NCI-H1417 (cell line): ENCODE measurements at regions not wholly inside any gene's neighbourhood (a gene's known extent, or its start where the extent isn't known, plus 50 kb on each side); places are given as distances from the start of the nearest gene placed in this dataset.

ENCODE experiments used
- DNase-seq, 3 experiments: peaks; one replicate each; lab custom pipeline; 2025; lab: John Stamatoyannopoulos, UW

DNA sequence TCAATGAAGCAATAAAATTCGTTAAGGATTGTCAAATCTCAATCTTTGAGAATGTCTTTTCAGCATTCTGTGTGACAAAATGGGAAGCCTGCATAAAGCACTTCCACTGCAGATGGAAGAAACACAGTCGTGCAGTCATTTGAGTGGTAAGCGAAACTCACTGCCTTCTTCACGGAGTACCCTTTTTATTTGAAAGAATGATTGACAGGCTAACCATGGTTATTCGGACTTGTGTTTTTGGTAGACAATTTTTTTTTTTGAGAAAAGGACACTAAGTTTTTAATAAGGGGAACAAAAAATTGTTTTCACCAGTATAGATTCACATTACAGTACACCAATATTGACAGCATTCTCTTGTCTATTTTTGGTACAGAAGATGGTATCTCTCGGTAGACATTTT is 86.9 kb upstream of the MSX1 start:
- no peak for DNase-seq

DNA sequence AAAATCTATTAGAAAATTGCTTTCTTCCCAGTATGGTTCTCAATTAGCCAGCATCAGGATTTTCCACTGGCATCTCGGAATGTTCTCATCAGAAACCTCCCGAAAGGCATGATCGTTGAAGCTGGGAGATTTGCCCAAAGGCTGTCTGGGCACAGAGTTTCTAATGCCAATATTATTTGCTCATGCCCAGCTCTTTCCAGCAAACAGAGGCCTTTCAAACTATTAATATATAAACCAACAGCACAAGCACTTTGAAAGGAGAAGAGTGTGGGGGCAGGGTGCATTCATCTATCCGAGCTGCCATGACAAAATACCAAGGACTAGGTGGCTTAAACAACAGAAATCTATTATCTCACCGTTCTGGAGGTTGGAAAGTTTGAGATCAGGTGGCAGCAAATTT is 88.3 kb upstream of the MSX1 start:
- no peak for DNase-seq

DNA sequence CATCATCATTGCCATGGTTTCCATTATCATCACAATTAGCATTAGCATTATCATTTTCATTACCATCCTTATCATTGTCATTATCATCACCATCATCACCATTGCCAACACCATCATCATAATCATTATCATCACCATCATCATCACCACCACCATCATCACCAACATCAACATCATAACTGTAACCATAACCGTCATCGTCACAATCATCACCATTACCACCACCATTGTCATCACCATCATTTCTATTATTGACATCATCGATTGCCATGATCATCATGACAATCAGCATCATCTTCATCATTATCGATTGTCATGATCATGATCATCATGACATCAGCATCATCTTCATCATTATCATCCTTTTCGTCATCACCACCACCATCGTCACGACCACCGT is 88.9 kb upstream of the MSX1 start:
- no peak for DNase-seq

DNA sequence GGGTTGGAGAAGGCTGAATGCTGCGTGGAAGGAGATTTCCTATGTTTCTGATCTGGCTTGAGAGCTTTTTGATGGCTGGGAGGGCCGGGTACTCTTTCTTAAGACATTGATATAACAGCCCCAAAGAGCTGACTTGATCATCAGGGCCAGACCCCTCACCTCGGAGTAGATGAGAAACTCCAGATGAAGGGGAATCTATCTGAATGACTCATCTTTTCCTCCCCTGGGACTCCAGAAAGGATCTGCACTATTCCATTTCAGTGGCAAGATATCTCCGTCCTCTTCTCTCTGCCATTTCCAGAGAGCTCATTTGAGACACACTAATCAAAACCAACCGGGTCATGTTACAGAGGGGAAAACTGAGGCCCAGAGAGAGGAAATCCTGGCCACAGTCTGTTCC is 92.9 kb upstream of the MSX1 start:
- DNase-seq, result no peak

DNA sequence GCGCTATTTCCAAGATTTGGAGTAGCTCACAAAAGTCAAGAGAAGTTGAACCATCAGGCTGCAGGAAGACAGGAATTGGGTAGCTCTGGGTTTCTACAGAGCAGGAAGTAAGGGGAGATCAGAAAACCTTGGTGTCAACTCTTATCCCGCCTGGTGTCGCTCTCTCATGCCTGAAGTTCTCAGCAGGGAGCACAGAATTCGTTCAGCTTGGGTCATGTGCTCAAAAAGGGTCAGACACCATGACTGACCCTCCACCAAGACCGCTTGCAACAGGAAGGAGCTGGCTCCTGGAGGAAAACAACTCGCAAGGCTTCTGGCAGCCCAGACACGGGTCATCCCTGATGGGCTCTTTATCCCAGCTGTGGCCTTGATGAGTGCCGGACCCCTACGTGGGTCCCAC is 93.7 kb upstream of the MSX1 start:
- DNase-seq, result no peak

DNA sequence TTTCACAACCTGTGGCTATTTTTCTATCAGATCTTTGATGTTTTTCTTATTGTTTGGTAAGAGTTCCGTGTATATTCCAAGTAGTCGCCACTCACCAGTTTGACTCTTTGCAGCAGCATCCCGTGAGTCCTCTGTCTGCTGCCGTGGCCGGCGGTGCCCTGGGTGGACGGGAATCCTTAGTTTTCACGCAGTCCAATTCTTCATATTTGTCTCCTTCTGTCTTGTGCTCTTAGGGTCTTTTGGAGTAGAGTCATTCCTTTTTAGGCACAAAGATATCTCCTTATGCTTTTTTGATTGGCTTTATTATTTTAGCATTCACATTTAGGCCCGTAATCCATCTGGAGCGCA is 94.9 kb upstream of the MSX1 start:
- DNase-seq, result no peak

DNA sequence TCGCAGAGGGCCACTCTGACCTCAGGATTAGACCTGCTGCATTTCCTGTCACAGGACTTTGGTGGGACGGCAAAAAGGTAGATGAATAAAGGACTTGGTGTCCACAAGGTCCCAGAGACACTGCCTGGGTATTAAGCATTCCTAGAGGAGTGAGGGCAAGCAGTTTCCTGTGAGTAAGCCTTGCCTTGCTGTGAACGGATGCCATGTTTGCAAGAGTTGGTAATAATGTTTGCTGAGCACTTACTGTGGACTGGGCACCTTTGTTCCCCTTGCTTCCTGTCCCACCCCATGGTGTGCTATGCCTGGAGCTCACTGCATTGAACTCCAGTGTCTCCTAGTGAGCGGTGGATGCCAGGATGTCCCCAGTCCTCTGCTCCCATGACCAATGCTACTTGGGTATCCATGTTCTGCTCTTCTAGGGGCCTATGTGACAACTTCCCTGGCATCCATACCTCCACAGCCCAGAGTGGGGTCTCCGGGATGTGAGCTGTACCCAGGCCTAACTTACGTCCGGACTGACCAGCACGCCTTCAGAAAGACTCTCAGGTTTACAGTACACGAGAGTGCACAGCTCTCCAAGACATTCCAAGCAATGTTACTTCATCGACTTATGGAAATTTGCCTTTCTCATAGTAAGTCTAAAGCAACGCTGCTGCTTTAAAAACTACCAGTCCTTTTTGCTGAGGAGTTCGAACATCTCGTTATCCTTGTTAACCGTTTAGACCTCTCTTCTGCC is 95.5 kb upstream of the MSX1 start:
- no peak for DNase-seq

DNA sequence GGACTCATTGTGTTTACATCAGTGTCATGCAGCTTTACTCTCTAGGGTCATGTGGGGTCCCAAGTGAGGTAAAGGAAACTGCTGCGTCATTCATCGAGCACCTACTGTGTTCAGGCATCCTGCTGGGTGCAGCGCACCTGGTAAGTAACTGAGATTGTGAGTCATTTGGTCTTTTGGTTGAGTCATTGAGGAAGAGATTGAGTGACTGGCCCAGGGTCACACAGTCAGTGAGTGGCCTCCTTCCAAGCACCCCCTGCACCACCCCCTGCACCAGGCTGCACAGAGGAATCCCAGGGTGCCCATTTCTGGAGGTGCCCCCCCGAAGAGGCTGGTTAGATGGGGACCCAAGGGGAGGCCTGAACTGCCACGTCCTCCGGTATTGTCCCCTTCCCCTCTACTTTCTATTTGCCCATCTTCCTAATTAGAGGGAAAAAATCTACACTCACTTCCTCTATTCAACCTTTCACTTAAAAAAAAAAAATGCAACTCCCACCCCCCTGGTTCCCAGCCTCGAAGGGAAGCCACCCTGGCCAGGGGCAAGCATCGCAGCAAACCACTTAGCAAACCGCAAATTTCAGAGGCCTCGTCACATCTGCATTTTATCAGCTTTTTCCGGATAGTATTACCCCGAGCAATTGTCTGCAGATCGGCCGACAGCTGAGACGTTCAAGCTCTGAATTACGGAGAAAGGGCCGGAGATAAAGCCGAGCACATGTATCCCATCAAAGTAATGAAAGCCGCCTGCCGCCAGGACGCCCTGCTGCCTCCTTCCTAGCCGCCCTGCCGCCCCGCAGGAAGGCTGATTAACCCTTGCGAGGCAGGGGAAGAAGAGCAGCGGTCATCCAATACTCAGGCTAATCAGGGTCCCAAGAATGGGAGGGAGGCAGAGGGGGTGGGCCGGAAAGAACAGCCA is 96.3 kb upstream of the MSX1 start:
- DNase-seq, result no peak

DNA sequence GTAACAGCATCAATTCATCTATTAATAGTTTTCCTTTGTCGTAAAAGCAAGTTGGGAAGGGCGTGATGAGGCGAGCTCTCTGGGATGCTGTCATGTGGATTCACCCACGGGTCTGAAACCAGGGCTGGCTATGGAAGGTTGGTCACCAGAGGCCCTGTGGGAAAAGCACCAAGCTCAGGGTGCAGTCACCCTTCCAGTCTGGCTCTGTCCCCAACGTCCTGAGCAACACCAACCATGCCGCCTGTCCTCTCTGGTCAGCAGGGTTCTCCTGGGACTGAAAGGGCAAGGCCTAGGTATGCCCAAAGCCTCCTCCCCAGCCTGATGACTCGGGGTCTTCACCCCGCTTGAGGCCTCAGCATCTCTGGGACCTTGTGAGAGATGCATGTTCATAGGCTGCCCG is 97.2 kb upstream of the MSX1 start:
- DNase-seq, result no peak

DNA sequence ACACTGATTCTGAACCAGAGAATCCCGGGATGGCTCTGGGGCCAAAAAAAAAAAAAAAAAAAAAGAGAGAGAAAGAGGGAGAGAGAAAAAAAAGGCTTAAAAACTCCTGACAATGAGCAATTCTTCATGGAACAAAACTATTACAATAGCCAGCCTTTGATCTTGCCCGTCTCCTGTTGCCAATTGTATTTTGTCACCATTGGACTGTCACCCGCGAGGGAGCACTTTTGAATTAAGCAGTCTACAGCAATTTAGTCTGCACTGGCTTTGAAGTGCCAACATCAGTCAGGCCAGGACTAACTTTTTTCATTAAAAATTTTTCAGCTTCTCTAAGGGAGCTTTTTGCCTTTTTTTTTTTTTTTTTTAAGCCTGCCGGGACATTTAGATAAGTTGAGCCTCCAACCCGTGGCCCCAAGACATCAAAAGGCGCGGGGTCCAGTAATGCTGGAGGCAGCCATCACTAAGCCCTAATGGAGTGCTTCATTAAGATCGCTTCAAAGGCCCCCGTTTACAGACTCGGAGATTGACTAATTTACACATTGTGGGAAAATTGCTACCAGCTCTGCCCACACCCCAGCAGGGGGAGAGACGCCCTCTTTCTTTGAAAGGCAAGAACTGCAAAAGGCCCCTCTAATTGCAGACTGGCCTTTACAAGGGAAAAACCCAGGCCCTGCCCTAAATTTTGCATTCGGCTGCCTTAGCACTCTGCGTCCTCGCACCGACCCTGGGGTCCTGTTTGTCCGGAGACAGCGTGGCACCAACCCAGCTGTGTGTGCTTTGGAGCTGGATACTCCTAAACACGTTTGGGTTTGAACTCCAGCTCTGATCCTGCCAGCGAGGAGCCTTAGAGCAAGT is 98.1 kb upstream of the MSX1 start:
- DNase-seq, result peak in 1 of 3 experiments; percentile 2

DNA sequence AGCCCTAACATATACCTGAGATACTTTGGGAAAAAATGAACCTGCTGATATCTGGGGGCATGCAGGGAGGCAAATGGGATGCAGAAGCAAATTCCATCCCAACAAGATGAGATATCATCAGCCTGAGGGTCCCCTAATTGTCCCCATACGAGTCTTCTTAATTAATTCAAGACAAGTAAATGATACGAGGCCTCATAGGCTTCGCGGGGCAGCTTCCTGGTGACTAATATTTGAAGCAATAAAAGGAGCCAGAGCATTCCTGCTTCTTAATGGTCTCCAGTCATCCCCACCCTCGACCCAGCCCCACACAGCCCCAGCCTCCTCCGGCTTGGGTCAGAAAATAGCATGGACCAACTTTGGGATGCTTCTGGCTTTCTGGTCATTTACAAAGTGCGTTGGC is 99.6 kb upstream of the MSX1 start:
- DNase-seq, result no peak

DNA sequence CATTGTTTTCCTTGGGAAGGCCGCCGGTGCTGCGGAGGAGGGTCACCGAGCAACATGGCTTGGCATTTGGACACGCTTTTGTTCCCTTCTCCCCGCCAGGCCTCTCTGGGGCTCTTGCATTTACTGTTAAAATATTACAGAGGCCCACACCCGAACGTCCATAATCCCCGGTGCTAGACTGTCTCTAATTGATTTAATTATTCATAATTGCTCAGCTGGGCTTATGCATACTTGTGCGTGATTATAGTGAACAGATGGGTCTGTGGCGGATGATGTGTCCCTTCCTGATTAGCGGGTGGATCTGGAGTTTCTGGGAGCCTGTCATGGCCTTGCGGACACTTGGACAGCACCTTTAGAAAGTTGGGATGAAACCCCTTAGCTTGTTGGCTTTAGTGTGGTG is 100.2 kb upstream of the MSX1 start:
- peak in 1 of 3 experiments; percentile 10 for DNase-seq

DNA sequence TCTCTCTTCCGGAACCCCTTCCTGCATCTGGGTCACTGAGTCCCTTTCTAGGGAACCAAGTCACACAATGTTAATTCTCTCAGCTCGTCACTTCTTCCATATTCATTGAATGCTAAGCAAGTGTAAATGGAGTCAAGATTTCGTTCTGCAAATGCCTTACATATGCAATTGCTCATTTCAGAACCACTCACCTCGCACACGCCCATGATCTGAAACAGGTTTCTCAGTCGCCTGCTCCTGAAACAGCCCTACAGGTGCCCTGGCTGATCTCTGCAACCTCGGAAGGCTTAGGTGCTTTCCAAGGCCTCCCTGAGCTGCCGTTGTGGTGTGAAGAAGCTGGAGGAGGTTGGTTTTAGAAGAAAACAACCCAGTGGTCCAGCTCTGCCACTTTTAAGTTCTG is 100.8 kb upstream of the MSX1 start:
- DNase-seq, result no peak

DNA sequence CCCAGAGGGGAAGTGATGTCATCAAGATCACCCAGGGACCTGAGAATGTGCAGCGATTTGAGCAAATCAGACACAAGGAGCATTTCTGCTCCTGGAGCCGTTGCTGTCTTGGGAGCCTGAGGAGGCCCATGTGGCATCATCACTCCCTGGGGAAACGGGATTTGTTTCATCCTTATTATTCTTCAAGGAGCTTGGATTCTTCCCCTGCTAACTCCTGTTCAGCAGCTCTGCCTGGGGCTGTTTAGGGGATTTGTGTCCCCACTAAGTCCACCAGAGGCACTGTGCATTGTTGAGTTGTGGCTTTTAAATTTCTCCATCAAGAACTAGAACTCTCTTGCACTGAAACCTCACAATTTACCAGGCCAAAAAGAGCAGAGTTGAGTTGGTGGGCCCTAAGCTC is 104.2 kb upstream of the MSX1 start:
- DNase-seq, result no peak

DNA sequence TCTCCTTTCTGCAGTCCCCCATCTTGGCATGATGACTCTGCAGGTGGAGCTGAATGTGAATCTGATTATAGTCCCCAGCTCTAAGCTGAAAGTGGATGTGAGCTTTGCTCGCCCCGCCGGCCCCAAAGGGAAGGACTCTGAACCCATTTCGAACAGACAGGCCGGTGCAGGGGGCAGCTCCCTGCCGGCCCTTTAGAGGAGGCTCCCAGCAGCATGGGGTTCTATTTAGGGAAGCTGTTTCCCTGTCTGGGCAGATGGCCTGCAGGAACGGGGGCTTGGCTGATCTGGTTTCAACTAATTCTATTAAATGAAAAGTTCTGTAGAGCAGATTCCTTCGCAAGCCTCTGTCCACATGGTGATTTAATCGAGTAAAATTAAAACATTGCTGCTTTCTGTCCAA is 104.8 kb upstream of the MSX1 start:
- no peak for DNase-seq

DNA sequence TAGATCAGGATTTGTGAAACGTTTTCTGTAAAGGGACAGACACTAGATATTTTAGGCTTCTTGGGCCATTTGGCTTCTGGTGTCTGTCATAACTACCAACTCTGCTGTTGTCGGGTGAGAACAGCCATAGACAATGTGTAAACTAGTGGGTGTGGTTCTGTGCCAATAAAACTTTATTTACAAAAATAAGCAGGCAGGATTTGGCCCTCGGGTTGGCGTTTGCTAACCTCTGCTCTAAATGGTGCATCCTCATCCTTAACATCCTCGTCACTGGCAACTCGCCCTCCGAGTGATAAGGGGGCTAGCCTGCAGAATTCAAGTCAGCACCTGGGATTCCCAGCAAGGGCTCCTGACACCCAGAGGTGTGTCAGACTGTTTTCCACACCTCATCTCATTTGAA is 105.8 kb upstream of the MSX1 start:
- DNase-seq, result no peak

DNA sequence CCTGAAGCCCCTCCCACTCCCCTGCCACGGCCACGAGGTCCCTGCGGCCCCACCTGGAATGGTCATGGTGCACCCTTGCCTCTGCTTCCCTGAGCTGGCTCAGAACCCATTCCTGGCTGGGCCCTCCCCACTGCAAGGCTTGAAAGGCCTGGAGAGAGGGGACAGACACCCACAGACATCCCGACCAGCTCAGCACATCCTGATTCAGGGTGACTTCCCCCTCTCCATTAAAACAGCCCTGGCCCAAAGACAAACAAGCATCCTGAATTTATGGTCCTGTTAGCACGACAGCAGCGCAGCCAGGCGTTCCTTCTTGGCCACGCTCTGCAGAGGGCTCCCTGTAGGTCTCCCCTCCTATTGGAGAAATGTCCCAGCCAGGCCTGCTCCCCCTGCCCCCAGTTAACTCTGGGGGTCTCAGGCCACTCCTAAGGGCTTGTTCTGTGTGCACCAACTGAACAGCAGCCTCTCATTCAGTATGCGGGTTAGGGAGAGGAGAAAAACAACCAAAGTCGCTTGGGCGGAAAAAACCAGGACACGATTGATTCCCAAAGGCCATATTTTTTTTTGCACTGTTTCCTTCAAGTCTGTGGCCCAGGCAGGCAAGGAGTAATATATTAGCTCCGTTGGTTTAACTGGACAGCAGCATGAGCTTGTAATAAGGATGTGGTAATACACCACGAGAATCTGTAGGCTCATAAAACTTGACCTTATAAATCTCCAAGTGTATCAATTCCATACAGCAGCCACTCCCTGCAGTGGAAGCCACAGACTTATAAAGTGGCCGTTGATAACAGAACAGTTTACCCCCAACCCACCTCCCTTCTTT is 106.7 kb upstream of the MSX1 start:
- DNase-seq, result no peak

DNA sequence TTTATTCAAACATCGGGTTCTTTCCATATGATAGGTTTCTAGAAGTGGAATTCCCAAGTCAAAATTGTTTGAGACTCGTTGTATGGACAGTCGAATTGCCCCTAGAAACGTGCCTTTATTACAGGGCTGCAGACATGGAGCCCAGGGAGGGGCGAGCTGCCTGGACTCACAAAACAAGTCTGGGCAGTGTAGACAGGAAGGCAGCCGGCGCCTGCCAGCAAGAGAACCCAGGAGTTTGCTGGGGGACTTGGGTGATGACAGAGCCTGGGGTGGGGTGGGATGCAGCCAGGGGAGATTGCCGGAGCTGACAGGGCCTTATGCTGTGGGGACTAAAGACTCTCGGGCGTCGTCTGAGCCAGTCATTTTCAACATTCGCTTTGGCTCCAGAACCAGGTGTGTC is 107.4 kb upstream of the MSX1 start:
- peak in 1 of 3 experiments; percentile 10 for DNase-seq

DNA sequence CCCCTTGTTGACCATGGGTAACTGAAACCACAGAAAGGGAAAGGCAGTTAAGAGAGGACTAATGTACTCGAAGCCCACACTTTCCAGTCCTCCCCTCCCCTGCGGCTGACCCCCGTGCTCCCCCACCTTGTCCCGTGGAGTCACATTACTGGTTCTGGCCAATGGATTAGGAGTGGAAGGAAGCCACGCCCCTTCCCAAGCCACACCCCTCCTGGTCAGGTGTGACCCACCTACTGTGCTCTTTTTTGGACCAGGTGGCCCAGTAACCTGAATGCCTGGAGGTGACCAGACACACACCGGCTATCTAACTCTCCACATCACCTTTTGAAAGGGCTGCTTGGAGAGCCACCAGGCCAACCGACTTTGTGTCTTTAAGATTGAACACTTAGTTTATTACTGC is 109.3 kb upstream of the MSX1 start:
- no peak for DNase-seq

DNA sequence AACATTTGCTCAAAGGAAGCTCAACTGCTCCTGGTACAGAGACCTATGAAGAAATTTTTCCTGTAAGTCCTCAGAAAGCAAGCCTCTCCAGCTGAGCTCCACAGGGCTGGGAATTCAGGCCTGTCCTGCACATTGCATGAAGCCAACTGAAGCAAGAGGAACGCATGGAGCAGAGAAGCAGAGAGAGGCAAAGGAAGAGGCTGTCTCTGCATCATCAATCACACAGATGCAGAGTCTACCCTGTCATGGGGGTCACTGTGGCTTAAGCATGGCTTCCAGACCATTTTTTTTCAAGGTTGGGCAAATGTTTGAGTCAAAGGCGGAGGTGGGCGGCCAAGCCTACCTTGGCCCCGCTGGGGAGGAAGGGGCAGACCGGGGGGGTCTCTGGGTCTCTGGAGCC is 110.3 kb upstream of the MSX1 start:
- DNase-seq, result no peak

DNA sequence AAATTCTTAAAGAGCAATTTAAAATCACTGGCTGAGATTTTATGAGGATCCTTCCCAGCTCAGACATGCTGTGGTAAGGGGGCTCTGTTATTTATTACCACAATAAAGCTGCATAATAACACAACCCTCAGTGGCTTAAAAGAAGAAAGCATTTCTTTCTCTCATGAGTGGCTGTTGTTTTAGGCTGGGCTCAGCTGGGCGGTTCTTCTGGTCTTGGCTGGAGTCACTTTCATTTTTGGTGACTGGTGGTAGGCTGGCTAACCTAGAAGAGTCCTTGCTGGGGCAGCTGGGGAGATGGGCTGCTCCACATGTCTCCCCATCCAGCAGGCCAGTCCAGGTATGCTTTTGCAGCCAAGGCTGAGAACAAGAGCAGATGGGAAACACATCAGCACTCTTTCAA is 113.0 kb upstream of the MSX1 start:
- DNase-seq, result no peak

DNA sequence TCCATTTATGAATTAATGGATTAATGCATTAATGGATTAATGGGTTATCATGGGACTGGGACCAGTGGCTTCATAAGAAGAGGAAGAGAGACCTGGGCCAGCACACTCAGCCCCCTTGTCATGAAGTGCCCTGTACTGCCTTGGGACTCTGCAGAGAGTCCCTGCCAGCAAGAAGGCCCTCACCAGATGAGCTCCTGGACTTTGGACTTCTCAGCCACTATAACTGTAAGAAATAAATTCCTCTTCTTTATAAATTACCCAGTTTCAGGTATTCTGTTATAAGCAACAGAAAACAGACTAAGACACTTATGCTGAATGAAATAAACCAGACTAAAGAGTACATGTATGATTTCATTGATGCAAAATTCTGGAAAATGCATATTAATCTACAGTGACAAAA is 119.4 kb upstream of the MSX1 start:
- no peak for DNase-seq
